ENCODE measurements at regions not wholly inside any gene's neighbourhood (a gene's known extent, or its start where the extent isn't known, plus 50 kb on each side); places are given as distances from the start of the nearest gene placed in this dataset.

DNA sequence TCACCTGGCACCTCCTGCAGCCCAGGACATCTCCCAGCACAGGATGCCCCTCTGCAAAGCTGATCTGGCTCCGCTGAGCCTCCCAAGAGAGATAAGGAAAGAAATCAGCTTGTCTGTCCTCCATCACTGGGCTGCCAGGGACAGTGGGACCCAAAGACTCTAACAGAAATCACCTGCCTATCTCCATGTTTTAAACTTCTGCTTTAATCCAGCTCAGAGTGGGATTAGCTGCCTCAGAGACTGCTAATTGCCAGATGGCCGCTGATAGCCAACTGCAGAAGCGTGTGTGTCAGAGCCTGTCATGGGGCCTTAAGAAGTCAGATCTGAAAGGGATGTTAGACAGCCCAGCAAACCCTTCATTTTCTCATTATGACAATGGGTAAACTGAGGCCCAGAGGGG is 389.4 kb upstream of the KLHL29 start:
- H3K36me3 ChIP-seq (ENCODE audit: control insufficient read depth in 1 of 2, insufficient read depth in 2 of 2, low read length in 2 of 2), result no peaks in the 10 kb centered on the region
- H3K27ac ChIP-seq (ENCODE audit: low read depth, low read length), result no peak overlapping the region
- intact Hi-C loops (cut with micrococcal nuclease), result no loop called here
- H3K9me2 ChIP-seq (ENCODE audit: insufficient read depth), result no peaks in the 10 kb centered on the region
- no peaks in the 10 kb centered on the region for H4K20me1 ChIP-seq (ENCODE audit: insufficient read depth)
- H3K79me2 ChIP-seq (ENCODE audit: insufficient read depth, low read length), result no peaks in the 10 kb centered on the region
- no peaks in the 10 kb centered on the region for H3K27me3 ChIP-seq (ENCODE audit: insufficient read depth, low read length)
- no TSS peak for BruUV-seq (replicated peaks)
- TF ChIP-seq POLR2AphosphoS5 (IDR thresholded peaks at IDR 0.05; ENCODE audit: low read depth, low read length) (no peak), SP1 (IDR thresholded peaks at IDR 0.05; ENCODE audit: low read depth) (no peak), YY1 (IDR thresholded peaks at IDR 0.05; ENCODE audit: extremely low read depth, insufficient replicate concordance, low read depth, low read length) (no peak), MAX (IDR thresholded peaks at IDR 0.05) (no peak), ZFX (IDR thresholded peaks at IDR 0.05) (no peak), ZBTB33 (IDR thresholded peaks at IDR 0.05; ENCODE audit: extremely low read depth, insufficient replicate concordance, low read length) (no peak), ELF1 (IDR thresholded peaks at IDR 0.05; ENCODE audit: borderline replicate concordance, low read depth) (no peak), FOSL1 (IDR thresholded peaks at IDR 0.05; ENCODE audit: low read depth) (no peak), ZNF274 (IDR thresholded peaks at IDR 0.05; ENCODE audit: low read depth, low read length) (no peak)
- H3K4me3 ChIP-seq (replicated peaks in 1 of 2; ENCODE audit: low read depth in 1 of 2, low read length in 2 of 2), result no peak overlapping the region
- no peaks in the 10 kb centered on the region for H3K9me3 ChIP-seq (ENCODE audit: control insufficient read depth in 1 of 2, insufficient read depth in 1 of 2, low read depth in 1 of 2, low read length in 2 of 2)
- no peak overlapping the region for H3K4me2 ChIP-seq (ENCODE audit: low read length)
- no peak for ATAC-seq
- H2AFZ ChIP-seq (ENCODE audit: low read depth, low read length, poor library complexity, severe bottlenecking), result no peak overlapping the region
- ChIA-PET POLR2A (no interaction called here), RAD21 (ENCODE audit: low non-redundant PET in 1 of 2, low total read pairs in 2 of 2, uncharacterized antibody in 2 of 2, unreplicated experiment in 2 of 2) (no interaction called here), CTCF (no interaction called here)
- no peak for DNase-seq (ENCODE audit: low read depth, low spot score)
- no peaks in the 10 kb centered on the region for H3K4me1 ChIP-seq (ENCODE audit: control insufficient read depth in 1 of 2, insufficient read depth in 2 of 2, low read length in 2 of 2)
- no peak overlapping the region for H3K9ac ChIP-seq (ENCODE audit: low read length)

GRCh38 chr2:22996911-22997310 is 388.1 kb upstream of the KLHL29 start:
- Histone ChIP-seq H2AFZ (ENCODE audit: low read depth, low read length, poor library complexity, severe bottlenecking) (no peak overlapping the region), H3K9me2 (ENCODE audit: insufficient read depth) (no peaks in the 10 kb centered on the region), H3K9ac (ENCODE audit: low read length) (no peak overlapping the region), H3K79me2 (ENCODE audit: insufficient read depth, low read length) (no peaks in the 10 kb centered on the region), H3K4me1 (ENCODE audit: control insufficient read depth in 1 of 2, insufficient read depth in 2 of 2, low read length in 2 of 2) (no peaks in the 10 kb centered on the region), H3K4me3 (replicated peaks in 1 of 2; ENCODE audit: low read depth in 1 of 2, low read length in 2 of 2) (no peak overlapping the region), H3K4me2 (ENCODE audit: low read length) (no peak overlapping the region), H3K36me3 (ENCODE audit: control insufficient read depth in 1 of 2, insufficient read depth in 2 of 2, low read length in 2 of 2) (no peaks in the 10 kb centered on the region), H3K9me3 (ENCODE audit: control insufficient read depth in 1 of 2, insufficient read depth in 1 of 2, low read depth in 1 of 2, low read length in 2 of 2) (no peaks in the 10 kb centered on the region), H4K20me1 (ENCODE audit: insufficient read depth) (no peaks in the 10 kb centered on the region), H3K27me3 (ENCODE audit: insufficient read depth, low read length) (no peaks in the 10 kb centered on the region), H3K27ac (ENCODE audit: low read depth, low read length) (no peak overlapping the region)
- ChIA-PET POLR2A (no interaction called here), CTCF (no interaction called here), RAD21 (ENCODE audit: low non-redundant PET in 1 of 2, low total read pairs in 2 of 2, uncharacterized antibody in 2 of 2, unreplicated experiment in 2 of 2) (no interaction called here)
- TF ChIP-seq CBX3 (IDR thresholded peaks at IDR 0.05; ENCODE audit: low read depth) (no peak), YY1 (IDR thresholded peaks at IDR 0.05; ENCODE audit: extremely low read depth, insufficient replicate concordance, low read depth, low read length) (no peak), EGR1 (IDR thresholded peaks at IDR 0.05; ENCODE audit: low read depth) (no peak), ZBTB33 (IDR thresholded peaks at IDR 0.05; ENCODE audit: extremely low read depth, insufficient replicate concordance, low read length) (no peak), TCF7L2 (IDR thresholded peaks at IDR 0.05; ENCODE audit: borderline replicate concordance, extremely low read depth, insufficient read depth, insufficient read length) (no peak), EZH2phosphoT487 (IDR thresholded peaks at IDR 0.05; ENCODE audit: borderline replicate concordance) (no peak), FOSL1 (IDR thresholded peaks at IDR 0.05; ENCODE audit: low read depth) (no peak), POLR2A (IDR thresholded peaks at IDR 0.05; ENCODE audit: borderline replicate concordance, extremely low read depth, insufficient read depth, insufficient read length) (no peak)
- DNase-seq (ENCODE audit: low read depth, low spot score), result no peak
- intact Hi-C loops (cut with micrococcal nuclease), result no loop called here
- no peak for ATAC-seq
- no TSS peak for BruUV-seq (replicated peaks)
